Left renal cortex interstitium (tissue), 4 donors: ENCODE measurements at regions not wholly inside any gene's neighbourhood (a gene's known extent, or its start where the extent isn't known, plus 50 kb on each side); places are given as distances from the start of the nearest gene placed in this dataset.

Experiments
- DNase-seq, 4 donors: peaks; one replicate each; pipeline ENCODE4 v3.0.0-alpha.2; 2013; ENCODE audit warnings: low read depth in 4 of 4, low spot score in 2 of 4, missing footprints in 1 of 4

- DNase-seq: no peak
Observed at GRCh38 chr21:35853321-35854239, 206.7 kb downstream of the SETD4 start.

- DNase-seq: no peak
Observed at GRCh38 chr21:35852820-35853219, 207.5 kb downstream of the SETD4 start.

- DNase-seq: no peak
Observed at GRCh38 chr21:35850542-35851103, 209.7 kb downstream of the SETD4 start.

GRCh38 chr21:35850029-35850428 lies 210.3 kb downstream of the SETD4 start:
- DNase-seq: no peak

- DNase-seq: no peak
Observed at GRCh38 chr21:35849144-35849543, 211.2 kb downstream of the SETD4 start.

GRCh38 chr21:35843911-35844667 lies 216.2 kb downstream of the SETD4 start:
- no peak for DNase-seq

- no peak for DNase-seq
Observed at GRCh38 chr21:35840949-35841348, 219.4 kb downstream of the SETD4 start.

- peak in 3 of 4 donors; percentile 34 to 62 (median 37) for DNase-seq
Observed at GRCh38 chr21:35840197-35840799, 220.0 kb downstream of the SETD4 start.

- DNase-seq: no peak
Observed at GRCh38 chr21:35838987-35839763, 221.2 kb downstream of the SETD4 start.

GRCh38 chr21:35838350-35838749 lies 222.0 kb downstream of the SETD4 start:
- no peak for DNase-seq

GRCh38 chr21:35833991-35834390 lies 226.3 kb downstream of the SETD4 start:
- DNase-seq: no peak

GRCh38 chr21:35833388-35833787 lies 226.9 kb downstream of the SETD4 start:
- no peak for DNase-seq

- DNase-seq: no peak
Observed at GRCh38 chr21:35831230-35831629, 229.1 kb downstream of the SETD4 start.

GRCh38 chr21:35829067-35829466 lies 231.3 kb downstream of the SETD4 start:
- DNase-seq: no peak

GRCh38 chr21:35828161-35828560 lies 232.2 kb downstream of the SETD4 start:
- DNase-seq: no peak

GRCh38 chr21:35827004-35827403 lies 233.3 kb downstream of the SETD4 start:
- no peak for DNase-seq

- DNase-seq: no peak
Observed at GRCh38 chr21:35825370-35826353, 234.7 kb downstream of the SETD4 start.

GRCh38 chr21:35824136-35824535 lies 236.2 kb downstream of the SETD4 start:
- DNase-seq: no peak

- DNase-seq: no peak
Observed at GRCh38 chr21:35819134-35819533, 241.2 kb downstream of the SETD4 start.
